Sigmoid colon (tissue), 4 donors: ENCODE measurements at regions not wholly inside any gene's neighbourhood (a gene's known extent, or its start where the extent isn't known, plus 50 kb on each side); places are given as distances from the start of the nearest gene placed in this dataset.

ENCODE experiments used
- CTCF ChIP-seq, 4 experiments: fragments of 450-650 bp in 3 of 4; fragments of 200-600 bp in 1 of 4; IDR thresholded peaks; one replicate each; pipeline ENCODE4 v1.5.1; 2016 to 2019; ENCODE audit warnings: antibody characterized with exemption in 4 of 4, mild to moderate bottlenecking in 3 of 4, moderate library complexity in 2 of 4
- EP300 ChIP-seq, 4 donors: sonication (generic); formaldehyde crosslinking; IDR thresholded peaks; one replicate each; pipeline ENCODE4 v1.6.1; 2017; ENCODE audit warnings: antibody characterized with exemption in 4 of 4
- POLR2A ChIP-seq, 2 donors: fragments of 450-650 bp; IDR thresholded peaks; one replicate each; pipeline ENCODE4 v1.6.1; 2016; ENCODE audit warnings: antibody characterized with exemption in 2 of 2, mild to moderate bottlenecking in 2 of 2, moderate library complexity in 2 of 2

GRCh38 chr1:172915271-172915670 lies 135.5 kb downstream of the TNFSF18 start:
- TF ChIP-seq CTCF (IDR thresholded peaks at IDR 0.05), result no peak
- TF ChIP-seq POLR2A (IDR thresholded peaks at IDR 0.05), result no peak
- TF ChIP-seq EP300 (IDR thresholded peaks at IDR 0.05), result no peak
